Stimulated activated CD8-positive, alpha-beta memory T cell treated with anti-CD3 and anti-CD28 coated beads, Interleukin-15, amount 100 ng/mL, for 1 hour (primary cell): ENCODE measurements at regions not wholly inside any gene's neighbourhood (a gene's known extent, or its start where the extent isn't known, plus 50 kb on each side); places are given as distances from the start of the nearest gene placed in this dataset.

Source experiments
- DNase-seq: peaks from one replicate; pipeline ENCODE4 v3.0.0-alpha.2; 2020; ENCODE audit warnings: low read depth

- no peak for DNase-seq
Observed at GRCh38 chr1:53378061-53378460, 50.2 kb upstream of the LRP8 start.

GRCh38 chr1:53378932-53379661 is 51.2 kb upstream of the LRP8 start:
- no peak for DNase-seq

GRCh38 chr1:53379662-53380002 is 51.8 kb upstream of the LRP8 start:
- no peak for DNase-seq

- no peak for DNase-seq
Observed at GRCh38 chr1:53380296-53380695, 52.4 kb upstream of the LRP8 start.

GRCh38 chr1:53381790-53382401 is 54.0 kb upstream of the LRP8 start:
- no peak for DNase-seq

- no peak for DNase-seq
Observed at GRCh38 chr1:53383136-53383870, 55.4 kb upstream of the LRP8 start.

- no peak for DNase-seq
Observed at GRCh38 chr1:53384796-53385195, 56.9 kb upstream of the LRP8 start.

GRCh38 chr1:53385276-53386225 is 57.7 kb upstream of the LRP8 start:
- DNase-seq, result no peak

- DNase-seq, result no peak
Observed at GRCh38 chr1:53388963-53389362, 61.1 kb upstream of the LRP8 start.

- DNase-seq, result no peak
Observed at GRCh38 chr1:53390261-53390660, 62.4 kb upstream of the LRP8 start.

- no peak for DNase-seq
Observed at GRCh38 chr1:53390736-53391135, 62.9 kb upstream of the LRP8 start.

GRCh38 chr1:53391296-53391695 is 63.4 kb upstream of the LRP8 start:
- no peak for DNase-seq

- no peak for DNase-seq
Observed at GRCh38 chr1:53391982-53392381, 64.1 kb upstream of the LRP8 start.

- no peak for DNase-seq
Observed at GRCh38 chr1:53392460-53392859, 64.6 kb upstream of the LRP8 start.

- peak; percentile 61 for DNase-seq
Observed at GRCh38 chr1:53393325-53393792, 65.5 kb upstream of the LRP8 start.

GRCh38 chr1:53394306-53394705 is 64.9 kb upstream of the DMRTB1 start:
- no peak for DNase-seq

GRCh38 chr1:53395671-53396215 is 63.5 kb upstream of the DMRTB1 start:
- DNase-seq, result no peak

GRCh38 chr1:53396573-53397268 is 62.5 kb upstream of the DMRTB1 start:
- DNase-seq, result no peak

- DNase-seq, result no peak
Observed at GRCh38 chr1:53398091-53398490, 61.1 kb upstream of the DMRTB1 start.

- DNase-seq, result no peak
Observed at GRCh38 chr1:53398576-53399365, 60.4 kb upstream of the DMRTB1 start.
